HCT116 (cell line): ENCODE measurements at regions not wholly inside any gene's neighbourhood (a gene's known extent, or its start where the extent isn't known, plus 50 kb on each side); places are given as distances from the start of the nearest gene placed in this dataset.

ENCODE experiments used
- ATAC-seq: fragments of 200-7000 bp; cut with Tn5 transposase; 2 replicates; pipeline ENCODE4 v1.9.1; 2020; ENCODE audit warnings: mild to moderate bottlenecking, moderate library complexity
- BruUV-seq: library from RNA; stranded (reverse); fragments of 400-500 nt; replicated peaks from 2 replicates; lab custom pipeline; 2021; lab: Mats Ljungman, UMichigan
- CTCF ChIA-PET: fragments of 300-600 bp; sonication (Branson Sonifier 250); formaldehyde crosslinking; loops from one replicate; lab custom pipeline; 2021; ENCODE audit warnings: antibody characterized with exemption; lab: Charles Lee
- POLR2A ChIA-PET: fragments of 300-600, 350-600 bp; sonication (Branson Sonifier 250); formaldehyde crosslinking; loops from one replicate; lab custom pipeline; 2021; ENCODE audit warnings: antibody characterized with exemption; lab: Charles Lee
- RAD21 ChIA-PET, 2 experiments: fragments of 300-600 bp; sonication (Branson Sonifier 250); formaldehyde crosslinking; loops; one replicate each; lab custom pipeline; 2023; ENCODE audit warnings: low total read pairs in 2 of 2; ENCODE audit not compliant: uncharacterized antibody in 2 of 2, unreplicated experiment in 2 of 2, low non-redundant PET in 1 of 2; lab: Charles Lee
- DNase-seq: peaks from one replicate; pipeline ENCODE4 v3.0.0-alpha.2; 2010; ENCODE audit warnings: low read depth, low spot score
- H2AFZ ChIP-seq: fragments of 200-600 bp; shearing (Covaris generic), sonication (generic); 2 replicates; pipeline ENCODE4 v1.6.1; 2017; ENCODE audit warnings: low read depth, mixed run types, mixed read lengths, antibody characterized with exemption, low read length; ENCODE audit not compliant: poor library complexity, severe bottlenecking
- H3K27ac ChIP-seq: 2 replicates; pipeline ENCODE4 v1.5.1; 2012; ENCODE audit warnings: low read depth, low read length
- H3K27me3 ChIP-seq: fragments of 200-600 bp; sonication (generic); 2 replicates; pipeline ENCODE4 v1.6.1; 2016; ENCODE audit warnings: mixed run types, low read length, mixed read lengths; ENCODE audit not compliant: insufficient read depth
- H3K36me3 ChIP-seq, 2 experiments: fragments of 200-500 bp in 1 of 2; fragments of 200-600 bp in 1 of 2; sonication (Bioruptor generic) in 1 of 2; sonication (generic) in 1 of 2; 2 replicates each; pipeline versions ENCODE4 v1.5.1 to v1.6.1; 2014 to 2016; ENCODE audit warnings: low read length in 2 of 2, inconsistent platforms in 1 of 2, mixed read lengths in 1 of 2, mixed run types in 1 of 2; ENCODE audit not compliant: insufficient read depth in 2 of 2, control insufficient read depth in 1 of 2
- H3K4me1 ChIP-seq, 2 experiments: fragments of 200-600 bp in 1 of 2; sonication (generic) in 1 of 2; 2 replicates each; pipeline versions ENCODE4 v1.5.1 to v1.6.1; 2012 to 2017; ENCODE audit warnings: low read length in 2 of 2, inconsistent platforms in 1 of 2, mild to moderate bottlenecking in 1 of 2, mixed read lengths in 1 of 2, mixed run types in 1 of 2, moderate library complexity in 1 of 2; ENCODE audit not compliant: insufficient read depth in 2 of 2, control insufficient read depth in 1 of 2
- H3K4me2 ChIP-seq: fragments of 200-600 bp; sonication (generic); 2 replicates; pipeline ENCODE4 v1.6.1; 2017; ENCODE audit warnings: mixed run types, low read length, mixed read lengths
- H3K4me3 ChIP-seq, 2 experiments: fragments of 200-600 bp in 1 of 2; sonication (generic) in 1 of 2; replicated peaks in 1 of 2; 2 replicates each; pipeline ENCODE4 v1.5.1; 2011 to 2016; ENCODE audit warnings: low read length in 2 of 2, control low read depth in 1 of 2, low read depth in 1 of 2, mild to moderate bottlenecking in 1 of 2, mixed read lengths in 1 of 2, mixed run types in 1 of 2
- H3K79me2 ChIP-seq: fragments of 200-600 bp; sonication (generic); 2 replicates; pipeline ENCODE4 v1.6.1; 2017; ENCODE audit warnings: mild to moderate bottlenecking, mixed run types, low read length, moderate library complexity, mixed read lengths; ENCODE audit not compliant: insufficient read depth
- H3K9ac ChIP-seq: fragments of 200-600 bp; sonication (generic); 2 replicates; pipeline ENCODE4 v1.6.1; 2016; ENCODE audit warnings: low read length, mixed read lengths
- H3K9me2 ChIP-seq: fragments of 200-600 bp; sonication (generic), shearing (Covaris generic); 2 replicates; pipeline ENCODE4 v1.6.1; 2017; ENCODE audit warnings: mixed run types, mild to moderate bottlenecking, moderate library complexity; ENCODE audit not compliant: insufficient read depth
- H3K9me3 ChIP-seq, 2 experiments: fragments of 200-500 bp in 1 of 2; fragments of 200-600 bp in 1 of 2; sonication (Bioruptor generic) in 1 of 2; sonication (generic) in 1 of 2; 2 replicates each; pipeline ENCODE4 v1.6.1; 2014 to 2017; ENCODE audit warnings: low read length in 2 of 2, mixed read lengths in 2 of 2, inconsistent platforms in 1 of 2, low read depth in 1 of 2, mild to moderate bottlenecking in 1 of 2, mixed run types in 1 of 2, moderate library complexity in 1 of 2; ENCODE audit not compliant: control insufficient read depth in 1 of 2, insufficient read depth in 1 of 2
- H4K20me1 ChIP-seq: fragments of 200-600 bp; sonication (generic), shearing (Covaris generic); 2 replicates; pipeline ENCODE4 v1.6.1; 2017; ENCODE audit warnings: mixed run types, mild to moderate bottlenecking, moderate library complexity; ENCODE audit not compliant: insufficient read depth
- CBX3 ChIP-seq: IDR thresholded peaks from 2 replicates; pipeline ENCODE4 v1.6.1; 2012; ENCODE audit warnings: low read depth
- EGR1 ChIP-seq: IDR thresholded peaks from 2 replicates; pipeline ENCODE4 v1.6.1; 2012; ENCODE audit warnings: low read depth
- EZH2phosphoT487 ChIP-seq: fragments of 200-600 bp; IDR thresholded peaks from 2 replicates; pipeline ENCODE4 v1.6.1; 2018; ENCODE audit warnings: antibody characterized with exemption, borderline replicate concordance
- FOSL1 ChIP-seq: IDR thresholded peaks from 2 replicates; pipeline ENCODE4 v1.6.1; 2012; ENCODE audit warnings: low read depth
- JUND ChIP-seq: IDR thresholded peaks from 2 replicates; pipeline ENCODE4 v1.6.1; 2012
- POLR2A ChIP-seq: IDR thresholded peaks from 2 replicates; pipeline ENCODE4 v1.7.0; 2011; ENCODE audit warnings: borderline replicate concordance; ENCODE audit not compliant: insufficient read depth, insufficient read length; ENCODE audit errors: extremely low read depth
- POLR2AphosphoS5 ChIP-seq: IDR thresholded peaks from 2 replicates; pipeline ENCODE4 v1.6.1; 2011; ENCODE audit warnings: mild to moderate bottlenecking, low read depth, low read length, moderate library complexity
- RAD21 ChIP-seq: IDR thresholded peaks from 2 replicates; pipeline ENCODE4 v1.6.1; 2012; ENCODE audit warnings: low read depth, mild to moderate bottlenecking
- SIN3A ChIP-seq: IDR thresholded peaks from 2 replicates; pipeline ENCODE4 v1.6.1; 2012; ENCODE audit warnings: low read depth
- SP1 ChIP-seq: IDR thresholded peaks from 2 replicates; pipeline ENCODE4 v1.6.1; 2012; ENCODE audit warnings: low read depth
- SRF ChIP-seq: IDR thresholded peaks from 2 replicates; pipeline ENCODE4 v1.6.1; 2012; ENCODE audit warnings: low read depth
- TCF7L2 ChIP-seq: IDR thresholded peaks from 2 replicates; pipeline ENCODE4 v1.7.0; 2011; ENCODE audit warnings: borderline replicate concordance, inconsistent platforms; ENCODE audit not compliant: insufficient read depth, insufficient read length; ENCODE audit errors: extremely low read depth
- ZNF274 ChIP-seq: fragments of 200-500 bp; sonication (Bioruptor generic); IDR thresholded peaks from 2 replicates; pipeline ENCODE4 v1.6.1; 2014; ENCODE audit warnings: mild to moderate bottlenecking, low read depth, low read length, inconsistent platforms
- intact Hi-C: fragments of 100-400 bp; cut with micrococcal nuclease; formaldehyde crosslinking; loops from 2 replicates; pipeline ENCODE4 v1.10.0; 2022
- TF ChIP-seq, protein P1 (sequence below): IDR thresholded peaks from 2 replicates; pipeline ENCODE4 v1.6.1; 2012
- TF ChIP-seq, protein P2 (sequence below): IDR thresholded peaks from 2 replicates; pipeline ENCODE4 v1.6.1; 2012; ENCODE audit warnings: low read depth
- TF ChIP-seq, protein P3 (sequence below): IDR thresholded peaks from 2 replicates; pipeline ENCODE4 v1.6.1; 2012
- TF ChIP-seq, protein P4 (sequence below): IDR thresholded peaks from 2 replicates; pipeline ENCODE4 v1.6.1; 2011; ENCODE audit warnings: mild to moderate bottlenecking, low read length, moderate library complexity; ENCODE audit not compliant: insufficient replicate concordance; ENCODE audit errors: extremely low read depth
- TF ChIP-seq, protein P5 (sequence below), 3 experiments: fragments of 200-600 bp in 1 of 3; sonication (generic) in 1 of 3; IDR thresholded peaks in 2 of 3; conservative IDR thresholded peaks in 1 of 3; 2 replicates each; pipeline ENCODE4 v1.5.1; 2012 to 2017; ENCODE audit warnings: low read depth in 2 of 3, low read length in 2 of 3, antibody characterized with exemption in 1 of 3, borderline replicate concordance in 1 of 3, control low read depth in 1 of 3, mild to moderate bottlenecking in 1 of 3, mixed read lengths in 1 of 3, mixed run types in 1 of 3, moderate library complexity in 1 of 3; ENCODE audit not compliant: insufficient read depth in 1 of 3

GRCh38 chr5:166354332-166354731 lies 1937.1 kb upstream of the WWC1 start:
- Histone ChIP-seq H3K9me2 (no peaks in the 10 kb centered on the region), H2AFZ (no peak overlapping the region), H4K20me1 (no peaks in the 10 kb centered on the region), H3K79me2 (no peaks in the 10 kb centered on the region), H3K4me3 (no peak overlapping the region), H3K27me3 (no peaks in the 10 kb centered on the region), H3K36me3 (no peaks in the 10 kb centered on the region), H3K9ac (no peak overlapping the region), H3K4me1 (no peaks in the 10 kb centered on the region), H3K4me2 (no peak overlapping the region), H3K9me3 (peaks cover 3 to 32% of the 10 kb centered on the region in 2 experiments; a peak in 2 of 4 replicates), H3K27ac (no peak overlapping the region)
- intact Hi-C loops: no loop called here
- TF ChIP-seq, protein P1, sequence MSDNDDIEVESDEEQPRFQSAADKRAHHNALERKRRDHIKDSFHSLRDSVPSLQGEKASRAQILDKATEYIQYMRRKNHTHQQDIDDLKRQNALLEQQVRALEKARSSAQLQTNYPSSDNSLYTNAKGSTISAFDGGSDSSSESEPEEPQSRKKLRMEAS: no peak
- TF ChIP-seq, protein P2, sequence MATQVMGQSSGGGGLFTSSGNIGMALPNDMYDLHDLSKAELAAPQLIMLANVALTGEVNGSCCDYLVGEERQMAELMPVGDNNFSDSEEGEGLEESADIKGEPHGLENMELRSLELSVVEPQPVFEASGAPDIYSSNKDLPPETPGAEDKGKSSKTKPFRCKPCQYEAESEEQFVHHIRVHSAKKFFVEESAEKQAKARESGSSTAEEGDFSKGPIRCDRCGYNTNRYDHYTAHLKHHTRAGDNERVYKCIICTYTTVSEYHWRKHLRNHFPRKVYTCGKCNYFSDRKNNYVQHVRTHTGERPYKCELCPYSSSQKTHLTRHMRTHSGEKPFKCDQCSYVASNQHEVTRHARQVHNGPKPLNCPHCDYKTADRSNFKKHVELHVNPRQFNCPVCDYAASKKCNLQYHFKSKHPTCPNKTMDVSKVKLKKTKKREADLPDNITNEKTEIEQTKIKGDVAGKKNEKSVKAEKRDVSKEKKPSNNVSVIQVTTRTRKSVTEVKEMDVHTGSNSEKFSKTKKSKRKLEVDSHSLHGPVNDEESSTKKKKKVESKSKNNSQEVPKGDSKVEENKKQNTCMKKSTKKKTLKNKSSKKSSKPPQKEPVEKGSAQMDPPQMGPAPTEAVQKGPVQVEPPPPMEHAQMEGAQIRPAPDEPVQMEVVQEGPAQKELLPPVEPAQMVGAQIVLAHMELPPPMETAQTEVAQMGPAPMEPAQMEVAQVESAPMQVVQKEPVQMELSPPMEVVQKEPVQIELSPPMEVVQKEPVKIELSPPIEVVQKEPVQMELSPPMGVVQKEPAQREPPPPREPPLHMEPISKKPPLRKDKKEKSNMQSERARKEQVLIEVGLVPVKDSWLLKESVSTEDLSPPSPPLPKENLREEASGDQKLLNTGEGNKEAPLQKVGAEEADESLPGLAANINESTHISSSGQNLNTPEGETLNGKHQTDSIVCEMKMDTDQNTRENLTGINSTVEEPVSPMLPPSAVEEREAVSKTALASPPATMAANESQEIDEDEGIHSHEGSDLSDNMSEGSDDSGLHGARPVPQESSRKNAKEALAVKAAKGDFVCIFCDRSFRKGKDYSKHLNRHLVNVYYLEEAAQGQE: no peak
- TF ChIP-seq RAD21 (no peak), JUND (no peak), SIN3A (no peak), POLR2A (no peak), EGR1 (no peak), EZH2phosphoT487 (no peak), FOSL1 (no peak), ZNF274 (no peak), TCF7L2 (no peak), SP1 (no peak), CBX3 (no peak), POLR2AphosphoS5 (no peak), SRF (no peak)
- TF ChIP-seq, protein P3, sequence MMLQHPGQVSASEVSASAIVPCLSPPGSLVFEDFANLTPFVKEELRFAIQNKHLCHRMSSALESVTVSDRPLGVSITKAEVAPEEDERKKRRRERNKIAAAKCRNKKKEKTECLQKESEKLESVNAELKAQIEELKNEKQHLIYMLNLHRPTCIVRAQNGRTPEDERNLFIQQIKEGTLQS: no peak
- TF ChIP-seq, protein P4, sequence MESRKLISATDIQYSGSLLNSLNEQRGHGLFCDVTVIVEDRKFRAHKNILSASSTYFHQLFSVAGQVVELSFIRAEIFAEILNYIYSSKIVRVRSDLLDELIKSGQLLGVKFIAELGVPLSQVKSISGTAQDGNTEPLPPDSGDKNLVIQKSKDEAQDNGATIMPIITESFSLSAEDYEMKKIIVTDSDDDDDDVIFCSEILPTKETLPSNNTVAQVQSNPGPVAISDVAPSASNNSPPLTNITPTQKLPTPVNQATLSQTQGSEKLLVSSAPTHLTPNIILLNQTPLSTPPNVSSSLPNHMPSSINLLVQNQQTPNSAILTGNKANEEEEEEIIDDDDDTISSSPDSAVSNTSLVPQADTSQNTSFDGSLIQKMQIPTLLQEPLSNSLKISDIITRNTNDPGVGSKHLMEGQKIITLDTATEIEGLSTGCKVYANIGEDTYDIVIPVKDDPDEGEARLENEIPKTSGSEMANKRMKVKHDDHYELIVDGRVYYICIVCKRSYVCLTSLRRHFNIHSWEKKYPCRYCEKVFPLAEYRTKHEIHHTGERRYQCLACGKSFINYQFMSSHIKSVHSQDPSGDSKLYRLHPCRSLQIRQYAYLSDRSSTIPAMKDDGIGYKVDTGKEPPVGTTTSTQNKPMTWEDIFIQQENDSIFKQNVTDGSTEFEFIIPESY: no peak
- TF ChIP-seq, protein P5, sequence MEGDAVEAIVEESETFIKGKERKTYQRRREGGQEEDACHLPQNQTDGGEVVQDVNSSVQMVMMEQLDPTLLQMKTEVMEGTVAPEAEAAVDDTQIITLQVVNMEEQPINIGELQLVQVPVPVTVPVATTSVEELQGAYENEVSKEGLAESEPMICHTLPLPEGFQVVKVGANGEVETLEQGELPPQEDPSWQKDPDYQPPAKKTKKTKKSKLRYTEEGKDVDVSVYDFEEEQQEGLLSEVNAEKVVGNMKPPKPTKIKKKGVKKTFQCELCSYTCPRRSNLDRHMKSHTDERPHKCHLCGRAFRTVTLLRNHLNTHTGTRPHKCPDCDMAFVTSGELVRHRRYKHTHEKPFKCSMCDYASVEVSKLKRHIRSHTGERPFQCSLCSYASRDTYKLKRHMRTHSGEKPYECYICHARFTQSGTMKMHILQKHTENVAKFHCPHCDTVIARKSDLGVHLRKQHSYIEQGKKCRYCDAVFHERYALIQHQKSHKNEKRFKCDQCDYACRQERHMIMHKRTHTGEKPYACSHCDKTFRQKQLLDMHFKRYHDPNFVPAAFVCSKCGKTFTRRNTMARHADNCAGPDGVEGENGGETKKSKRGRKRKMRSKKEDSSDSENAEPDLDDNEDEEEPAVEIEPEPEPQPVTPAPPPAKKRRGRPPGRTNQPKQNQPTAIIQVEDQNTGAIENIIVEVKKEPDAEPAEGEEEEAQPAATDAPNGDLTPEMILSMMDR (IDR thresholded peaks at IDR 0.05 in 2 of 3, conservative IDR thresholded peaks at IDR 0.05 in 1 of 3; ENCODE audit: borderline replicate concordance in 1 of 3, insufficient read depth in 1 of 3, low read depth in 2 of 3, low read length in 2 of 3): no peak
- DNase-seq (no peak), ATAC-seq (no peak)
- RAD21 ChIA-PET: no interaction called here
- BruUV-seq: no TSS peak
- POLR2A ChIA-PET: no interaction called here
- CTCF ChIA-PET: no interaction called here
